Activated naive CD4-positive, alpha-beta T cell treated with anti-CD3 and anti-CD28 coated beads for 36 hours (primary cell): ENCODE measurements at regions not wholly inside any gene's neighbourhood (a gene's known extent, or its start where the extent isn't known, plus 50 kb on each side); places are given as distances from the start of the nearest gene placed in this dataset.

Experiments used
- CTCF ChIA-PET: fragments of 350-600 bp; sonication (Branson Sonifier 250); formaldehyde crosslinking; loops from one replicate; lab custom pipeline; 2021; ENCODE audit warnings: antibody characterized with exemption; lab: Charles Lee
- DNase-seq: peaks from one replicate; pipeline ENCODE4 v3.0.0-alpha.2; 2020
- H3K27ac Mint-ChIP-seq: one replicate; pipeline ENCODE4 v1.8.0; 2021; ENCODE audit warnings: mild to moderate bottlenecking, mixed read lengths
- H3K27me3 Mint-ChIP-seq: one replicate; pipeline ENCODE4 v1.8.0; 2021; ENCODE audit warnings: low read depth, mixed read lengths
- H3K36me3 Mint-ChIP-seq: one replicate; pipeline ENCODE4 v1.8.0; 2021; ENCODE audit warnings: low read depth, mixed read lengths
- H3K4me1 Mint-ChIP-seq: one replicate; pipeline ENCODE4 v1.8.0; 2021; ENCODE audit warnings: low read depth, mixed read lengths
- H3K4me3 Mint-ChIP-seq: one replicate; pipeline ENCODE4 v1.8.0; 2021; ENCODE audit warnings: mild to moderate bottlenecking, moderate library complexity, mixed read lengths
- H3K9me3 Mint-ChIP-seq: one replicate; pipeline ENCODE4 v1.8.0; 2021; ENCODE audit warnings: mixed read lengths
- intact Hi-C: fragments of 100-400 bp; cut with micrococcal nuclease; formaldehyde crosslinking; loops from one replicate; pipeline ENCODE4 v1.15.1; 2023

DNA sequence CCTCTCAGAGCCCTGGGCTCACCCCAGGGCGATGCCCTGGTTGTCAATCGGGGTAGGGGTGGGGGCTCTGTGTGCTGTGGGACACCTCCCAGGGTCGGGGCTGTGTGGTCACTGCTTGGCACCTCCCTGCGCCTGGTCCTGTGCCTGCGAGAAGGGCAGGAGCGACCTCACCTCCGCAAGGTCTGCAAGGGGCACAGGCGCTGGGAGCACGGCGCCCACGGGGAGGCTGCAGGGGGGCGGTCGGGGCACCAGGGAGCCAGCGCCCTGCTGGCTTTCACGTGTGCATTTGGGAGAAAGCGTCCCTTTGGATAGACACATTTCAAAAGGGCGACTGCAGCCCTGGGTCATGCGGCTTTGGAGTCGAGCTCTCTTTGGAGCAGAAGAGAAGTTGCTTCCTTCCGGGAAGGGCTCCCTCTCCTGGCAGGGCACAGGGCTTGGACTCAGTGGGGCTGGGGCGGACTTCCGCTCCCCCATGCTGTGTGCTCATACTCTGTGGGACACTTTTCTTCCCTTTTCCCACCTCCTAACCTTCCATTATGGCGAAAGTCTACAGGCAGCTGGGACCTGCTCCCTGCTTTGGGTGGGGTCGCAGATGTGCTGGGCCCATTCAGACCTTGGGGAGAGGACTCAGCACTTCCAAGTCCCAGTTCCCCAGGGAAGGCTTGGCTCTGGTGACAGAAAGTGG is 52.9 kb upstream of the SLC28A3 start:
- Mint-ChIP-seq H3K27ac (no peak overlapping the region), H3K4me3 (no peak overlapping the region), H3K36me3 (no peaks in the 10 kb centered on the region), H3K9me3 (no peaks in the 10 kb centered on the region), H3K27me3 (peaks cover 5% of the 10 kb centered on the region), H3K4me1 (no peaks in the 10 kb centered on the region)
- CTCF ChIA-PET: interaction anchor here (0.5 to 0.6 kb wide), 2 partner anchors 219 to 881 kb away, joined by 3 read pairs; no protein-coding TSS in a partner anchor
- no peak for DNase-seq
- intact Hi-C loops: no loop called here

DNA sequence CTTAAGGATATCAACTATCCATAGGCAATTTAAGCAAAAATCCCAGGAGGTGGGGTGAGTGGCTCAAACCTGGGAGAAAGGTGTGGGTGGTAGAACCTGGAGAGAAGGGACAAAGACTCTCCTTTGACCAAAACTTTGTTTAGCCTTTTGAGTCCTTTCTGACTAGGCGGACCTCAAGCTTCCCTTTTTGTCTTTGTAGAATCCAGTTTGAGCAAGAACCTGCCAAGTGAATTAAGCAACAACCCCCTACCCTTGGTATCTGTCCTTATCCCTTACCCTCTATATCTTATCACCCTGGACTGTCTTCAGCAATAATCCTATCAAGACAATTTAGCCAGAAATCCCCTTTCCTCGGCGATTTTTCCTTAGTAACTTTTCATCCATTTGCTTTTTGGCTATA is 53.5 kb upstream of the SLC28A3 start:
- no peak for DNase-seq
- H3K27ac Mint-ChIP-seq: no peak overlapping the region
- H3K27me3 Mint-ChIP-seq: peaks cover 5% of the 10 kb centered on the region
- no peaks in the 10 kb centered on the region for H3K4me1 Mint-ChIP-seq
- H3K9me3 Mint-ChIP-seq: no peaks in the 10 kb centered on the region
- no peaks in the 10 kb centered on the region for H3K36me3 Mint-ChIP-seq
- CTCF ChIA-PET: interaction anchor here (0.6 to 1.0 kb wide), 2 partner anchors 10 to 880 kb away, joined by 3 read pairs; no protein-coding TSS in a partner anchor
- no peak overlapping the region for H3K4me3 Mint-ChIP-seq
- intact Hi-C loops: no loop called here

- no peaks in the 10 kb centered on the region for H3K4me1 Mint-ChIP-seq
- peak; percentile 77 for DNase-seq
- H3K27ac Mint-ChIP-seq: no peak overlapping the region
- intact Hi-C loops: loop anchor here (1.0 to 2.0 kb wide), 5 partner anchors 272 to 1214 kb away; partner anchors contain the start of gene NTRK2
- CTCF ChIA-PET: interaction anchor here (0.6 to 3.3 kb wide), 19 partner anchors 10 to 1213 kb away, joined by 3 to 30 read pairs (median 4); no protein-coding TSS in a partner anchor
- H3K36me3 Mint-ChIP-seq: no peaks in the 10 kb centered on the region
- no peaks in the 10 kb centered on the region for H3K9me3 Mint-ChIP-seq
- H3K27me3 Mint-ChIP-seq: peaks cover 5% of the 10 kb centered on the region
- H3K4me3 Mint-ChIP-seq: no peak overlapping the region
Observed at GRCh38 chr9:84397151-84397728, 56.7 kb upstream of the SLC28A3 start.

DNA sequence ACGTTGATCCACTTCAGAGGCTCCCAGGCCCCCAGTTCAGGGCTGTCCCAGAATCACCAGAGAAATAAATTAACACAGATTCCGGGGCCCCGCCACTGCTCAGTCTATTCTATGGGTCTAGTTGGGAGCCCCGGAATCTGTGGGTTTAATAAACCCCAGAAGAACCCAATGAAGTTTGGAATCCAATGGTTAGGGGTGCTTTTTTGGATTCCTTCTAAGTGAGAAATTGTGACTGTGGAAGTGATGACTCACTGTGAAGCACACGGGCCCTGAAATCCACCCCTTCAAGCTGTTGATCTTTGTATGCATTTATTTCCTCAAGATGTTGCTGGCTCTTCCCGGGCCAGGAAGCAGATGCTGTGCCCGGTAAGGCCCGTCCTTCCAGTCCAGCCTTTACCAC is 57.3 kb upstream of the SLC28A3 start:
- H3K4me1 Mint-ChIP-seq: no peaks in the 10 kb centered on the region
- no peak overlapping the region for H3K4me3 Mint-ChIP-seq
- H3K27ac Mint-ChIP-seq: no peak overlapping the region
- CTCF ChIA-PET: interaction anchor here (1.1 to 3.3 kb wide), 9 partner anchors 9 to 1212 kb away, joined by 3 to 30 read pairs (median 5); no protein-coding TSS in a partner anchor
- no peak for DNase-seq
- intact Hi-C loops: loop anchor here (1.0 to 2.0 kb wide), 5 partner anchors 271 to 1213 kb away; partner anchors contain the start of gene NTRK2
- H3K9me3 Mint-ChIP-seq: no peaks in the 10 kb centered on the region
- H3K27me3 Mint-ChIP-seq: peaks cover 3% of the 10 kb centered on the region
- H3K36me3 Mint-ChIP-seq: no peaks in the 10 kb centered on the region

GRCh38 chr9:84402517-84402916 is 62.0 kb upstream of the SLC28A3 start:
- Mint-ChIP-seq H3K9me3 (no peaks in the 10 kb centered on the region), H3K27me3 (peaks cover 2% of the 10 kb centered on the region), H3K27ac (no peak overlapping the region), H3K36me3 (no peaks in the 10 kb centered on the region), H3K4me3 (no peak overlapping the region), H3K4me1 (no peaks in the 10 kb centered on the region)
- CTCF ChIA-PET: interaction anchor here (1.0 kb wide), 1 partner anchor 142 kb away, joined by 4 read pairs; no protein-coding TSS in a partner anchor
- DNase-seq: no peak
- intact Hi-C loops: loop anchor here (5.0 to 10.0 kb wide), 2 partner anchors 382 to 550 kb away; no protein-coding TSS in a partner anchor

DNA sequence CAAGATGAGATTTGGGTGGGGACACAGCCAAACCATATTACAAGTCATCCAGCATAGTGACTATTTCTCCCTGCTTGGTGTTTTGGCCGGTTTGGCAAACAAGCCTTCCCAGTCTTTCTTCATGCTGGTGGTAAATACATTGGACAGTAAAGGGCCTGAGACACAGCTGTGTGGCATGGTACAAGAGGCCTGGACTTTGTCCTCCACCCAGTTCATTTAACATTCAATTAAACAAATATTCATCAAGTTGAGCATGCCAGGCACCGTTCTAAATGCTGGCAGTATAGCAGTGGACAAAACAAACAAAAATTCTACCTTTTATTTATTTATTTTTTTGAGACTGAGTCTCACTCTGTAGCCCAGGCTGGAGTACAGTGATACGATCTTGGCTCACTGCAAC is 62.7 kb upstream of the SLC28A3 start:
- H3K4me1 Mint-ChIP-seq: no peaks in the 10 kb centered on the region
- no peaks in the 10 kb centered on the region for H3K36me3 Mint-ChIP-seq
- CTCF ChIA-PET: interaction anchor here (1.6 kb wide), 2 partner anchors 12 to 18 kb away, joined by 6 read pairs; no protein-coding TSS in a partner anchor
- DNase-seq: no peak
- H3K27ac Mint-ChIP-seq: no peak overlapping the region
- no peak overlapping the region for H3K4me3 Mint-ChIP-seq
- H3K27me3 Mint-ChIP-seq: peaks cover 2% of the 10 kb centered on the region
- intact Hi-C loops: loop anchor here (5.0 to 10.0 kb wide), 2 partner anchors 382 to 549 kb away; no protein-coding TSS in a partner anchor
- H3K9me3 Mint-ChIP-seq: no peaks in the 10 kb centered on the region

DNA sequence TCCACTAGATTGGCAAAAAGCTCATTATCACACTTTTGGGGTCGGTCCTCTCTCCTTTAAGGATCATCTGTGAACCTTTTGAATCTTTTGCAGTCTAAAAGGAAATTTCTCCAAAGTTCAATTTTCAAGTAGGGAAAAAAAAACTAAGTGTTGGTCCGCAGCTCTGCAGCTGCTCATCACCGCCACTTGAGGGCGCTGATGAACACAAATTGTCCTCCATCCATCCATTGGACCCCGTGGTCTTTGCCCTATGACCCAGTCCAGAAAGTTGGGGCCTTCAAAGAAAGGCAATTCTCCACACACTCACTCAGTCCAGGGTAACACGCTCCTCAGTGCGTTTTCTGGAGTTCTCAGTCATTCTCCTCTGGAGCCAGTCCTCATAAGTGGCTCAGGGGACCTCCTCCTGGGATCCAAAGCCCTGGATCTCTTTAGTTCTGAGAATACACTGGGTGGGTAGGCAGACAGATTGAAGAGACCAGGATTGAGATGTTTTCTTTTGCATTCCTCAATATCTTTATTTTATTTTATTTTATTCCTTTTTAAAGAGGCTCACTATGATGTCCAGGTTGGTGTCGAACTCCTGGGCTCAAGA is 63.6 kb upstream of the SLC28A3 start:
- peaks cover 2% of the 10 kb centered on the region for H3K27me3 Mint-ChIP-seq
- peak; percentile 31 for DNase-seq
- H3K4me1 Mint-ChIP-seq: no peaks in the 10 kb centered on the region
- no peaks in the 10 kb centered on the region for H3K36me3 Mint-ChIP-seq
- H3K4me3 Mint-ChIP-seq: no peak overlapping the region
- CTCF ChIA-PET: interaction anchor here (0.5 to 1.6 kb wide), 4 partner anchors 11 to 831 kb away, joined by 3 to 6 read pairs (median 4); no protein-coding TSS in a partner anchor
- H3K27ac Mint-ChIP-seq: no peak overlapping the region
- intact Hi-C loops: loop anchor here (5.0 to 10.0 kb wide), 2 partner anchors 381 to 548 kb away; no protein-coding TSS in a partner anchor
- no peaks in the 10 kb centered on the region for H3K9me3 Mint-ChIP-seq

- DNase-seq: no peak
- H3K4me3 Mint-ChIP-seq: no peak overlapping the region
- intact Hi-C loops: loop anchor here (10.0 kb wide), 1 partner anchor 379 kb away; no protein-coding TSS in a partner anchor
- CTCF ChIA-PET: interaction anchor here (0.7 to 1.0 kb wide), 3 partner anchors 99 to 292 kb away, joined by 3 to 5 read pairs (median 4); no protein-coding TSS in a partner anchor
- peaks cover 2% of the 10 kb centered on the region for H3K27me3 Mint-ChIP-seq
- no peak overlapping the region for H3K27ac Mint-ChIP-seq
- no peaks in the 10 kb centered on the region for H3K9me3 Mint-ChIP-seq
- no peaks in the 10 kb centered on the region for H3K36me3 Mint-ChIP-seq
- H3K4me1 Mint-ChIP-seq: no peaks in the 10 kb centered on the region
Observed at GRCh38 chr9:84405667-84406066, 65.1 kb upstream of the SLC28A3 start.

DNA sequence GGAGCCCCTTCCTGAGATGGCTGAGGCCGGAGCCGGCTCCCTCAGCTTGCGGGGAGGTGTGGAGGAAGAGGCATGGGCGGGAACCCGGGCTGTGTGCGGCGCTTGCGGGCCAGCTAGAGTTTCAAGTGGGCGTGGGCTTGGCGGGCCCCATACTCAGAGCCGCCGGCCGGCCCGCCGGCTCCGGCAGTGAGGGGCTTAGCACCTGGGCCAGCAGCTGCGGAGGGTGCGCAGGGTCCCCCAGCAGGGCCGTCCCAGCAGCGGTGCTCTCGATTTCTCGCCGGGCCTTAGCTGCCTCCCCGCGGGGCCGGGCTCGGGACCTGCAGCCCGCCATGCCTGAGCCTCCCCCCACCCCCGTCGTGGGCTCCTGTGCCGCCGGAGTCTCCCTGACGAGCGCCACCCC is 67.9 kb upstream of the SLC28A3 start:
- no peak for DNase-seq
- peaks cover 2% of the 10 kb centered on the region for H3K27me3 Mint-ChIP-seq
- no peaks in the 10 kb centered on the region for H3K36me3 Mint-ChIP-seq
- CTCF ChIA-PET: interaction anchor here (2.5 kb wide), 1 partner anchor 11 kb away, joined by 9 read pairs; no protein-coding TSS in a partner anchor
- no peak overlapping the region for H3K27ac Mint-ChIP-seq
- no peak overlapping the region for H3K4me3 Mint-ChIP-seq
- no peaks in the 10 kb centered on the region for H3K4me1 Mint-ChIP-seq
- intact Hi-C loops: loop anchor here (10.0 kb wide), 1 partner anchor 376 kb away; no protein-coding TSS in a partner anchor
- no peaks in the 10 kb centered on the region for H3K9me3 Mint-ChIP-seq

- no peaks in the 10 kb centered on the region for H3K4me1 Mint-ChIP-seq
- no peaks in the 10 kb centered on the region for H3K9me3 Mint-ChIP-seq
- H3K4me3 Mint-ChIP-seq: no peak overlapping the region
- H3K27ac Mint-ChIP-seq: no peak overlapping the region
- peaks cover 2% of the 10 kb centered on the region for H3K27me3 Mint-ChIP-seq
- no peaks in the 10 kb centered on the region for H3K36me3 Mint-ChIP-seq
- intact Hi-C loops: no loop called here
- CTCF ChIA-PET: no interaction called here
- DNase-seq: no peak
Observed at GRCh38 chr9:84411683-84412267, 71.2 kb upstream of the SLC28A3 start.

- intact Hi-C loops: no loop called here
- Mint-ChIP-seq H3K9me3 (no peaks in the 10 kb centered on the region), H3K4me1 (no peaks in the 10 kb centered on the region), H3K4me3 (no peak overlapping the region), H3K27ac (no peak overlapping the region), H3K27me3 (peaks cover 3% of the 10 kb centered on the region), H3K36me3 (no peaks in the 10 kb centered on the region)
- no peak for DNase-seq
- CTCF ChIA-PET: no interaction called here
Observed at GRCh38 chr9:84412654-84413053, 72.1 kb upstream of the SLC28A3 start.

DNA sequence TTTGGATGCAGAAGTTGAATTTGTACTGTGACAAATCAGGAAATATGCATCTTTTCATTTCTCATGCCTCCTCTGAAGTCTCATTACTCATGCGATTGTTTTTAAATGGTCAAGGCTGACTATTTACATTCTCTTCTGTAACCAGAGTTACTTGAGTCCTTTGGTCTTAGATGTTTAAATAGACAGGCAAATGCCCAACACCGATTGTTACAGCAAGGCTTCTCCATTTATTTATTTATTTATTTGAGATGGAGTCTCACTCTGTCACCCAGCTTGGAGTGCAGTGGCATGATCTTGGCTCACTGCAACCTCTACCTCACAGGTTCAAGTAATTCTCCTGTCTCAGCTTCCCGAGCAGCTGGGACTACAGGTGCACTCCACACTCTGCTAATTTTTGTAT is 72.7 kb upstream of the SLC28A3 start:
- H3K4me1 Mint-ChIP-seq: no peaks in the 10 kb centered on the region
- H3K4me3 Mint-ChIP-seq: no peak overlapping the region
- intact Hi-C loops: no loop called here
- H3K9me3 Mint-ChIP-seq: no peaks in the 10 kb centered on the region
- CTCF ChIA-PET: no interaction called here
- H3K36me3 Mint-ChIP-seq: no peaks in the 10 kb centered on the region
- DNase-seq: no peak
- peaks cover 3% of the 10 kb centered on the region for H3K27me3 Mint-ChIP-seq
- H3K27ac Mint-ChIP-seq: no peak overlapping the region
